ENCODE measurements at regions not wholly inside any gene's neighbourhood (a gene's known extent, or its start where the extent isn't known, plus 50 kb on each side); places are given as distances from the start of the nearest gene placed in this dataset.

DNA sequence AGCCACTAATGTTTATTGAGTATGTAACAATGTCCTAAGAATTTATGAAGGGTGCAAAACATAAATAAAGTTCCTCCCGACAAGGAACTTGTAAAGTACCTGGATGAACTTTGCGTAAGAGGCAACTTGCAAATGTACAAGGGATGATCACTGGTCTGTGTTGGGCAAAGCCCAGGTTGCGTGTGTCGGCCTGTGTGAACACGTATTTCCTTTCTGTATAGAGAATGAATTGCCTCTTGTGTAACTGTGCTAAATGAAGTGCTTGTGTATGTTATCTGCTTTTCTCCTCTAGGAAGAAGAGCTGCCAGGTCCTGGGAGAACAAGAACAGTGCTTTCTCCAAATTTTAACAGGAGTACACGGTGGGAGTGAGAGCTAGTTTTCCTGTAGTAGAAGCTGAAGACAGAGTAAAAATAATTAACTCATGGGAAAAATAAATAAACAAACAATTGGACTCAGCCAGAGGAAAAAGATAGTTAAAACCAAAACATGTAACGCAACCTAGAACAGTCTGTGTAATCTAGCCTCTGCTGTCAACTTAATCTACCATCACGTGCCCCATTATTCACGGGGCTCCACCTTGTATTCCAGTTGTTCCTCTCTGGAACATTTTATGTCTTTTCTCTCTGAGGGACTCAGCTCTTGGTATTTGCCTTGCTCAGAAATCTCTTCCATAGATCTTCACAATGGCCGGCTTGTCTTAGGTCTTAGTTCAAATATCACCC is 83.7 kb upstream of the RASGRP1 start:
- DNase-seq: no peak

DNA sequence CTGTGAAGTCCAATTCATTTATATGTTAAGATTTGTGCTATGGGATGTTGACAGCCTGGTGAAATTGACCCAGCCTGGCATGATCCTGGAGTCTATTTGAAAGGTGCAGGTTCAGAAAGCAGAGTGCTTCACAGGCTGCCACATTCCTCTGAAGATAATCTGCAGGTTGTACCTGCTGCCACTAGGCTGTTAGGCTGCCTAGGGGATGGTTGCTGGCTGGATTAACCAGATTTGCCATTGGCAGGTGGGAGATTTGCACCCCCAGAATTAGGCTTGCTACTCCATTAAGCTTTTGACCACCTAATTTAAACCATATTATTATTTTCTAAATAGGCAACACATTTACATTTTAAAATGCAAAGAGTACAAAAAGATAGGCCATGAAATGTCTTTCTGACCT is 85.8 kb upstream of the RASGRP1 start:
- no peak for DNase-seq

GRCh38 chr15:38650936-38651327 is 86.3 kb upstream of the RASGRP1 start:
- no peak for DNase-seq

GRCh38 chr15:38651328-38652038 is 86.9 kb upstream of the RASGRP1 start:
- no peak for DNase-seq

DNA sequence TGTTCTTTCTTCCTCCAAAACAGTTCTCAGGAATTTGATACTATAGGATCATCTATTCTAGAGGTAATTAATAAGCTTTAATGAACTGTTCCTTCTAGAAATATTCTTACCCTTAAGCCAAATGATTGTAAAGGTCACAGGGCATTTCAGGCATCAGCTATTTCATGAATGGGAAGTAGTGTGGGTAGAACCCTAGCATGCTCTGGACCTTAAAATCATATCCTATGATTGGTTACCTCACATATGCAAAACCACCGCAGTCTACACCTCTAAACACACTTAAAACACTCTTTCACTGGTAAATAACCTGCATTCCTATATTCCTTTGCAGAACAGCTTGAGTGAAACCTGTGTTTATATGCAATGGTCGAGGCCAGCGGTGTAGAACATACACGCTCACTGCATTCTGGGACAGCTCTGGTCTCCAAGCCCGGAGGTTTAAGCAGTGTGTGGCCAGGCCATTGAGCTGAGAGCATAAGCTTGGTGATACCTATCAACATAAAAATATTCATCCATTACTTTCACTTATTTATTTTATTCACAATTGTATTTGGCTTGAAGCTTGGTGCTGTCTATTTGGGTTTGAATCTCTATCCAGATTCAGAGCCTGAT is 87.7 kb upstream of the RASGRP1 start:
- no peak for DNase-seq

DNA sequence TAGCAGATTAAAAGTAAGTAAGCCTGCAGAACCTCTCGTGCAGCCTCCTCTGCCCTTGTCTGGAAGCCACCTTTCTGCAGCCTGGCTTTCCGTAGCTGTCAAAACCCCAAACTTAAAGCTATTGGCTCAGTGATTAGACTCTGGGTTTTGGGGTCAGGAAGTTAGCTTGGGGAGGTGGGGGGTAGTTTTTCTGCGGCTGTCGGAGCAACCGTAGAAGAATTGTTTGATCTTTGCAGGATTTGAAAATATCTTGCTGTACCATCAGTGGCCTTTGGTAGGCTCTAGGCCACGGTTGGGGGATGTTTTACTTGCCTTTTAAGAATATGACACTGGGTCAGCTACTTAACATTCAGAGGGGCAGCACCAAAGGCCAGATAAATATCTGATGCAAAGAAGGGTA is 88.4 kb upstream of the RASGRP1 start:
- DNase-seq: no peak

DNA sequence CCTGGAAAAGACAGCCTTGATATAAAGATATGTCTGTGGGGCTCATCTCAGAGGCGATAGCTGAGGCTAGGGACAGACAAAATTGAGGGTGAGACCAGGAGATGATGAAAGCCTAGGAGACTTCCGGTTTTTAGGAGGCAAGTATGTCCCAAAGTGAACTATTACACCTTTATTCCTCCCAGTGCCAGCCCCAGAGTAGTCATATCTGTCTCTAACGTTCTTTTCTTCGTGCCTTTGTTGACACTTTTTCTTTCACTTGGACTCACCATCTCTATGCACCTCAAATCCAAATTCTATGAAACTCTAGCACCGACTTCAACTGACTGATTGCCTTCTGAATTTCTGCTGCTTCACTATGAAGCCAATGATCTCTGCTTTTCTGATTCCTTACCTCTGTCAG is 93.8 kb upstream of the RASGRP1 start:
- DNase-seq: no peak

GRCh38 chr15:38660738-38661137 is 96.1 kb upstream of the RASGRP1 start:
- DNase-seq: no peak

DNA sequence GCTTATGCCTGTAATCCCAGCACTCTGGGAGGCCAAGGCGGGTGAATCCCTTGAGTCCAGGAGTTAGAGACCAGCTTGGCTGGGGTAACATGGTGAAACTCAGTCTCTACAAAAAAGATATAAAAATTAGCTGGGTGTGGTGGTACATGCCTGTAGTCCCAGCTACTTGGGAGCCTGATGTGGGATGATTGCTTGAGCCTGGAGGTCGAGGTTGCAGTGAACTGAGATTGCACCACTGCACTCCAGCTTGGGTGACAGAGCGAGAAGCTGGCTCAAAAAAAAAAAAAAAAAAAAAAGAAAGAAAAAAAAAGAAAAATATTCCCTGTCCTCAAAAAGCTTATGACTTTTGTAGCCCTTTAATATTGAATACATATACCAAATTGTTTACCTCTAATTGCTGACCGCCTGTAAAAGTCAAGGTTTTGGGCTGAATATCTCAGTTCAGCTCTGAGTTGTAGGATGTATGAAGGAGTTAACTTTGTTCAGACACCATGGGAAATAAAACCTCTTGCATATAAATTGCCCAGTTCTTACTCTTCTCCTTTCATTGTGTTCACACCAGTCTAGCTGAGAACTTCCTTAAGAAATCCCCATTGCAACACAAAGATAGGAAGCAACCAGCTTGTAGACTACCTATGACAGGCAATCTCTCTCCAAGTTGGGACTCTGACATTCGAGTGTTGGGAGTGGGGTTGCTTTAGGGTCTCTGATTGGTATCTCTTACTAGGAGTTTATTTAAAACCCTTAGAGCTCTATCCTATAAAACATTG is 97.6 kb upstream of the RASGRP1 start:
- no peak for DNase-seq

GRCh38 chr15:38662805-38663204 is 98.2 kb upstream of the RASGRP1 start:
- no peak for DNase-seq

DNA sequence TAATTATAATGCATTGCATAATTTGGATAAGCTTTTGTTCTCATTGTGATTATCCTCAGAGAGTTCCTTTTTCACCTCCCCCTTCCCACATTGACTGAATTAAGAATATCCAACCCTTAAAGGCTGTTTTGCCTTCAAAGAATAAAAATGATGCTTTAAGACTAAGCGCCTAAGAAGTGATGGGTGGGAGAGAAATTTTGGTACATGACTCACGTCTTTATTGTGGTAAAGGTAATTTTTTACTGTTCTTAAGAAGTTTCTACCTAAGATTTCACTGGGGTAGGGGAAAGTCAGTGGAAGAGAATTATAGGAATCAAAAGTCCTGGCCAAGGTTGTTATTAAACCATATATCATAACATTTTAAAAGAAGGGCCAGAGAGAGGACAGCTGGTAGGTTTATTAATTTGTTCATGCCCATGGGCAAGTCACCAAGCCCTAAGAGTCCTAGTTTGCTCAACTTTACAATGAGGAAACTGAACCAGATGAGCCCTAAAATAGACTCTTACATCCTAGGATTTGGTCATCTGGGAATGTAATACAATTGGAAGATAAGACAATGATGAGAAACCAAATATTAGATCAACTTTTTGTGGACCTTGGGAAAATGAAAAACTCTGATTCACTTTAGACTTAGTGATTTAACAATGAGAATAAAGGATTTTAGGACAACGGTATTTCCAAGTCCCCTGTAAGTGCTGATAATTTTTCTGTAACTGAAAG is 101.1 kb upstream of the RASGRP1 start:
- no peak for DNase-seq

DNA sequence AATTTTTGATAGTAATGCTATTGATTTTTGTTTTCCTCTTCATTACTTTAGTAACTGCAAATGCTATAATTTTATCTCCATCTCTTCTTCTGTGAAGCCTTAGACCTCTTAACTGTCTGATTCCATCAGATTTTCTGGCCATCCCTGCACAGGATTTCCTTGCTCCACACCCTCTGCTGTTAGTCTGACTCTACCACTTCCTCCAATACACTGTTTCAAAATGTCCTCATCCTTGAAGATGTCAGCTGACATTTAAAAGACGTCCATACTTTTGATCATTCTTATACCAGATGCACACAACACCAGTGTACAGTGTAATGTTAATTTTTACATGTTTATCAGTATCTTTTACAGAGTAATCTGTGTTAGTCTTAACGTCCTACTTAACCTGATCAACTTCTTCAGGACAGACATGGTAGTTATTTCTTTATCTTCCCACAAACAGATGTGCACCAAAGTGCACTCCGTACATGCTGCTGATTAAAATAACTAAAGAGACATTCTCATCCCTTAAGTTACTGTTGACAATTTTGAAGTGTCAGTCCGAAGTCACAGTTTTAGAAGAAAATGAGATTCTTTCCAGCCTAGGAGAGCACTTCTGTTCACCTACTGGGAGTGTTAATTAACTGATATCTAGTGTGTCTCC is 102.4 kb upstream of the RASGRP1 start:
- no peak for DNase-seq

DNA sequence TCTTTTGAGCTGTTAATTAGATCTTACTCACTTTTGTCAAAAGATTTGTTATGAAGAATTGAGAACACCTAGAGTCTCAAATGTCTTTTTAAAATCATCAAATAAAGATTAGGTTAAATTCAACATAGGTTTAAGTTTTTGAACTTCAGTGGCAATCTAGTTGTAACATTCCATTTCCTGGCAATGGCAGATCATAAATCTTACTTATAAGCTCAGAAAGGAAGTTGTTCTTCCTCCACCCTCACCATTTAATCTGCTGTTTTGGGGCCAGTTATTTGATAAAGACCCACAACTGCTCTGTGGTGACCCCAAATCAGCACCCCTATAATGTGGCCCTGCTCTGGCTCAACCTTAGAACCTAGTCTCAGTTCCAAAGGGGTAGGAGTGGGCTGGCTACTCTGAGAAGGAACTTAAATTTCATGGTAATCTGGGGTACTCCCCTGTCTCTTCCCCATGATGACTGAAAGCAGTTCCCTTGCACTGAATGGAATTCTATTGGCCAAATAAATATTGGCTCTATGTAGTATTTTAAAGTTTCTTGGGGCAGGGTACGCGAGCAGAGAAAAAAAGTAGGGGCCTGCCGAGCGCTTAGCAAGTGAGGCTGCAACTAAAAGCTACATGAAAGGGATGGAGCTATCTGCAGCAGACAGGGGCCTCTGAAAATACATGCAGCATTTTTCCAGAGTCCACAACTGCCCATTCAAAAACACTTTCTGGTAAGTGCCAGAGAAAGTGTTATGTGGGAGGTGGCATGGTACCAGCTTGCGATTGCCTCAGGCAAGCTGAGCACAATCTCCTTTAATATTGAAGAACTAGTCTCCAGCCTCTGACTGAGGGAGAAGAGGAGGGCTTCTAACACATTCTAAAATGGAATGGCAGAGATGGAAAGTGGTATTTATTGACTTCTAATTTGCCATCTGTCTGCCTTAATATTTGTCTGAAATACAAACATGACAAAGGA is 103.6 kb upstream of the RASGRP1 start:
- DNase-seq: no peak

DNA sequence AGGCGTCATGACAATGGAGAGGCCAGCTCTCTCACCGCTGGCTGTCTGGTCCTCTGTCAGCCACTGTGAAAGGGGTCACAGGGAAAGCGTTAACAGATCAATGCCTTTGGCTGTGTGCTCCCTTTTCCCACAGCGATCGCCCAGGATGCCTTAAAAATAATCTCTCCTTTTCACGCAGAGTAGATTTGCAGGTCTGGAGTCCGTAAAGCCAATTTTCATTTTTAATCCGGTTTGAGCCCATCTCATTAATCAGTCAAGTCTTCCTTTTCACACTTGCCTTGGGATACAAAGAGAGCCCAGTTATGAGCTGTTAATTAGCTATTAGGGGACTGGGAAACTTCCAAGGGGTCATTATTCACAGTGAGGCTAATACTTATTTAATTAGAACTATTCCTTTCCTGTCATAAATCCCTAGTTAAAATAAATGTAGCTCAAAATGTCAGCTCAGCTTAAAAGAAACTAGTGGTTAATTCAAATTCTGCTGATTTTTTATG is 104.3 kb upstream of the RASGRP1 start:
- no peak for DNase-seq

DNA sequence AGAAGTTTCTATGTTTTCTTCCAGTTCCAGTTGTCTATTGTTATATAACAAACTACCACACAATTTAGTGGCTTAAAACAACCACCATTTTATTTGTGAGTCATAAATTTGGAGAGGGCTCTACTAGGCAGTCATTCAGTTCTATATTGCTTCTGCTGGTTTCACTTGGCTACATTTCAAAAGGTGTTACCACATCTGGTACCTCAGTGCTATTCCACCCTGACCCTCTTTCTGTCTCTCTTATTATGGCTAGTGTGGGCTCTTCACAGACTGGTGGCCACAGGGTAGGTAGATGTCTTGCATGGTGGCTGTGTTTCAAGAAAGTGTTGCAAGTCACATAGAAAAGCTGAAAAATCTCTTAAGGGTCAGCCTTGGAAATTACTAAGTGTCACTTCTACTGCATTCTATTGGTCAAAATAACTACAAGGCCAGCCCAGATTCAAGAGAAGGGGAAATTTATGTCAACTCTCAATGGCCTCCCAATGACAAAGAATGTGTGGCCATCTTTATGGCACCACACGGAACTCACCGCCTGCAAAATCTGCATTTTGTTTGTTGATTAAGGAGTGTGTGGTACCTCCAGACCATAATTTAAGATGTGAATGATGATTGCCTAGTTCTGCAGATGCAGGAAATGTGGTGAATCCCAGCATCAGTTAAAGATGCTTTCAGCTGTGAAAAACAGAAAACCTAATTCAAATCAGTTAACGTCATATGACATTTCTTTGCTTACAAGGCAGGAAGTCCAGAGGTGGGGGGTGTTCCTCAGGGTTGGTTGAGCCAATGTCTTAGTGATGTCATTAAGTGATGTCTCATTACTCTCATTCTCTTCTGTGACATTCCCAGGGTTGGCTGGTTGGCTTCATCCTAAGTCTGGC is 105.8 kb upstream of the RASGRP1 start:
- no peak for DNase-seq

GRCh38 chr15:38671006-38671387 is 106.4 kb upstream of the RASGRP1 start:
- DNase-seq: no peak

GRCh38 chr15:38671675-38672254 is 107.2 kb upstream of the RASGRP1 start:
- DNase-seq: no peak

DNA sequence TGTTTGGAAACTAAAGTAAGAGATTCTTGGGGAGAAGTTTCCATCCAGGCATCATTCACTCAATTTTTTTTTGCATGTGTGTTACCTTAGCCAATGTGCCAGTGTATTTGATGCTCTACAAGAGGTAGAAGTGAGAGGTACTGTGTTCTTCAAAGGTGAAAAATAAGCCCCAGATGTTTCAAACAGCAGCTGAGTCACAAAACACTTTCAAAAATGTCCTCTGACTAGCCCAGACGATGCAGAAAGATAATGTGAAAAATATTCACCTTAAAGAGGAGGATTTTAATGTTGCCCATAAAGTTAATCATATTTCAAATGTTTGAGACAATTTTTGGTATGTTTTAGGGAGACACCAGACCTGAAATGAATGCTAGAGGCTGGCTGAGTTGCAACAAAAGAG is 107.7 kb upstream of the RASGRP1 start:
- DNase-seq: no peak
